ENCODE measurements at regions not wholly inside any gene's neighbourhood (a gene's known extent, or its start where the extent isn't known, plus 50 kb on each side); places are given as distances from the start of the nearest gene placed in this dataset.

GRCh38 chr18:75478996-75479880 is 51.7 kb upstream of the SMIM21 start:
- no peaks in the 10 kb centered on the region for H3K4me1 ChIP-seq (ENCODE audit: control insufficient read depth in 1 of 2, insufficient read depth in 2 of 2, low read length in 2 of 2)
- no peak overlapping the region for H3K9ac ChIP-seq (ENCODE audit: low read depth in 1 of 2, low read length in 2 of 2)
- H3K4me3 ChIP-seq (ENCODE audit: low read depth in 1 of 2, low read length in 2 of 2): no peak overlapping the region
- H3K9me3 ChIP-seq (ENCODE audit: control insufficient read depth in 1 of 2, low read length in 2 of 2): peaks cover 0 to 6% of the 10 kb centered on the region in 2 donors
- no peaks in the 10 kb centered on the region for H3K27me3 ChIP-seq (ENCODE audit: control insufficient read depth in 1 of 2, insufficient read depth in 2 of 2, low read length in 2 of 2)
- no peak overlapping the region for H3K27ac ChIP-seq (ENCODE audit: low read depth, low read length)
- no peaks in the 10 kb centered on the region for H3K36me3 ChIP-seq (ENCODE audit: control insufficient read depth in 1 of 2, insufficient read depth in 2 of 2, low read length in 2 of 2)

- Histone ChIP-seq H3K27me3 (ENCODE audit: control insufficient read depth in 1 of 2, insufficient read depth in 2 of 2, low read length in 2 of 2) (no peaks in the 10 kb centered on the region), H3K36me3 (ENCODE audit: control insufficient read depth in 1 of 2, insufficient read depth in 2 of 2, low read length in 2 of 2) (no peaks in the 10 kb centered on the region), H3K9me3 (ENCODE audit: control insufficient read depth in 1 of 2, low read length in 2 of 2) (no peaks in the 10 kb centered on the region), H3K4me1 (ENCODE audit: control insufficient read depth in 1 of 2, insufficient read depth in 2 of 2, low read length in 2 of 2) (no peaks in the 10 kb centered on the region), H3K9ac (ENCODE audit: low read depth in 1 of 2, low read length in 2 of 2) (no peak overlapping the region), H3K27ac (ENCODE audit: low read depth, low read length) (no peak overlapping the region), H3K4me3 (ENCODE audit: low read depth in 1 of 2, low read length in 2 of 2) (no peak overlapping the region)
These were observed 50.4 kb upstream of the SMIM21 start for GRCh38 chr18:75477900-75478299.
